MCF 10A (cell line): ENCODE measurements at regions not wholly inside any gene's neighbourhood (a gene's known extent, or its start where the extent isn't known, plus 50 kb on each side); places are given as distances from the start of the nearest gene placed in this dataset.

ENCODE experiments used
- BruUV-seq: library from RNA; stranded (reverse); fragments of 400-500 nt; replicated peaks from 2 replicates; lab custom pipeline; 2021; lab: Mats Ljungman, UMichigan
- CTCF ChIA-PET: fragments of 300-600 bp; sonication (Branson Sonifier 250); formaldehyde crosslinking; extraction: SDS; loops from one replicate; lab custom pipeline; 2021; ENCODE audit warnings: antibody characterized with exemption, inconsistent platforms; lab: Yijun Ruan, JAX
- POLR2A ChIA-PET: fragments of 300-600, 350-650 bp; sonication (Branson Sonifier 250); formaldehyde crosslinking; extraction: SDS; loops from one replicate; lab custom pipeline; 2020; ENCODE audit warnings: antibody characterized with exemption, inconsistent platforms; lab: Yijun Ruan, JAX
- DNase-seq: peaks from one replicate; pipeline ENCODE4 v3.0.0-alpha.2; 2018; ENCODE audit not compliant: unreplicated experiment
- H3K27ac Mint-ChIP-seq: one replicate; pipeline ENCODE4 v1.8.0; 2022; ENCODE audit warnings: mild to moderate bottlenecking, low read depth, mixed read lengths; ENCODE audit not compliant: unreplicated experiment
- H3K27me3 Mint-ChIP-seq: one replicate; pipeline ENCODE4 v1.8.0; 2022; ENCODE audit warnings: mixed read lengths; ENCODE audit not compliant: insufficient read depth, unreplicated experiment
- H3K36me3 Mint-ChIP-seq: one replicate; pipeline ENCODE4 v1.8.0; 2022; ENCODE audit warnings: mild to moderate bottlenecking, moderate library complexity, mixed read lengths; ENCODE audit not compliant: insufficient read depth, unreplicated experiment
- H3K4me1 Mint-ChIP-seq: one replicate; pipeline ENCODE4 v1.8.0; 2022; ENCODE audit warnings: mixed read lengths; ENCODE audit not compliant: insufficient read depth, unreplicated experiment
- H3K4me3 Mint-ChIP-seq: one replicate; pipeline ENCODE4 v1.8.0; 2022; ENCODE audit warnings: mild to moderate bottlenecking, moderate library complexity, mixed read lengths; ENCODE audit not compliant: unreplicated experiment
- H3K9me3 Mint-ChIP-seq: one replicate; pipeline ENCODE4 v1.8.0; 2022; ENCODE audit warnings: mixed read lengths; ENCODE audit not compliant: unreplicated experiment
- CTCF ChIP-seq: fragments of 200-600 bp; IDR thresholded peaks from one replicate; pipeline ENCODE4 v1.8.0; 2022; ENCODE audit warnings: antibody characterized with exemption, mild to moderate bottlenecking; ENCODE audit not compliant: unreplicated experiment
- intact Hi-C: fragments of 100-400 bp; cut with micrococcal nuclease; formaldehyde crosslinking; loops from 2 replicates; pipeline ENCODE4 v1.14.1; 2022

GRCh38 chr3:6447166-6447801 lies 413.6 kb upstream of the GRM7 start:
- ChIA-PET CTCF (no interaction called here), POLR2A (no interaction called here)
- intact Hi-C loops = no loop called here
- DNase-seq = no peak
- H3K27ac Mint-ChIP-seq = no peak overlapping the region
- no peaks in the 10 kb centered on the region for H3K27me3 Mint-ChIP-seq
- H3K4me1 Mint-ChIP-seq = peaks cover 11% of the 10 kb centered on the region
- no peaks in the 10 kb centered on the region for H3K9me3 Mint-ChIP-seq
- no peaks in the 10 kb centered on the region for H3K36me3 Mint-ChIP-seq
- H3K4me3 Mint-ChIP-seq = no peak overlapping the region
- TF ChIP-seq CTCF = no peak
- no TSS peak for BruUV-seq

DNA sequence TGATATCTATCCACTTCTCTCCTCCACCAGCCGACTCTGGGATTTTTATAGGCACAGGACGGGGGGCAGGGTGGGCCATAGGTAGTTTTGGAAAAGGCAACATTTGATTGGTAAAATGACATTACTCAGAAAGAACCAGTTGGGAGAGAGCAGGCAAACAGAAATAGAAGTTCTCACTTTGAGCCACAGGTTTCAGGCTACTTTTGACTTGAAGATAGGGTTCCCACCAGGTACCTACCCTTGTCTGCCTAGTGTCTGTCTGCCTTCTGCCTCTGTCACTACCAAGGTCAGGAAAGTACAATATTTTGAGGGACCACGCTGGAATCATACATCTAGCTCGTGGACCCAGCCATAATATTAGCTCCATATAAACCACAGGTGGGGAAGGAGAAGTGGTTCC lies 412.9 kb upstream of the GRM7 start:
- H3K4me3 Mint-ChIP-seq = no peak overlapping the region
- peaks cover 11% of the 10 kb centered on the region for H3K4me1 Mint-ChIP-seq
- BruUV-seq = no TSS peak
- no peaks in the 10 kb centered on the region for H3K27me3 Mint-ChIP-seq
- intact Hi-C loops = no loop called here
- H3K36me3 Mint-ChIP-seq = no peaks in the 10 kb centered on the region
- ChIA-PET CTCF (no interaction called here), POLR2A (no interaction called here)
- DNase-seq = no peak
- no peaks in the 10 kb centered on the region for H3K9me3 Mint-ChIP-seq
- no peak overlapping the region for H3K27ac Mint-ChIP-seq
- TF ChIP-seq CTCF = no peak

DNA sequence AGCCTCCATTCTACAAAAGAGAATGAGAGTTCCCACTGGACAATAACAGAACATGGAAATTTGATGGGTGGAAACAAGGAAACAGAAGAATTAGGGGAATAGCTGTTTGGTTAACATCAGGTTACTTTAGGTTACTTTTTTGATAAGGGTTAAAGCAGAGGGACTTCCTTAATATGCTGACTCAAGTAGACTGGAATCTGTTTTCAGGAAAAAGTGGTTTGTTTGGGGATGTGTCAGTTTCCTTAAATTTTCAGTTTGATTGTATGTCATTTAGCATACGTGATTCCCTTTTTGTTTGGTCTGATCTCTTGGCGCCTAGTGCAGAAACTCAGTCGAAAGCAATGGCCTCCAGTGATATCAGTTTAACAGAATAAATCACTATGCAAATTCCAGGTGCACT lies 411.8 kb upstream of the GRM7 start:
- no peak for TF ChIP-seq CTCF
- Mint-ChIP-seq H3K27ac (no peak overlapping the region), H3K9me3 (no peaks in the 10 kb centered on the region), H3K27me3 (no peaks in the 10 kb centered on the region), H3K36me3 (no peaks in the 10 kb centered on the region), H3K4me3 (no peak overlapping the region), H3K4me1 (peaks cover 11% of the 10 kb centered on the region)
- intact Hi-C loops = no loop called here
- ChIA-PET CTCF (no interaction called here), POLR2A (no interaction called here)
- no TSS peak for BruUV-seq
- DNase-seq = no peak

DNA sequence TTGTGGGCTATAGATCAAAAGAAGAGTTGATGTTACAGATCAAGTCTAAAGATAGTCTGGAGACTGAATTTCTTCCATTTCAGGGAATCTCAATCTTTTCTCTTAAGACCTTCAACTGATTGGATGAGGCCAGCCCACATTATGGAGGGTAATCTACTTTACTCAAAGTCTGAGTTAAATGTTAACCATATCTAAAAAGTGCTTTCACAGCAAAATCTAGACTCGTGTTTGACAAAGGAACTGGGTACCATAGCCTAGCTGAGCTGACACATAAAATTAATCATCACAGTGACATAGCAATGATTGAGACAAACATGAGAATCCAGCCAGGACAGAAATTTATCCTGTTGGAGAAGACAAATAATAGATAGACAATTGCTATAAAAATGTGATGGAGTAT lies 407.9 kb upstream of the GRM7 start:
- no peak for TF ChIP-seq CTCF
- DNase-seq = no peak
- peaks cover 7% of the 10 kb centered on the region for H3K4me1 Mint-ChIP-seq
- H3K9me3 Mint-ChIP-seq = no peaks in the 10 kb centered on the region
- H3K27me3 Mint-ChIP-seq = no peaks in the 10 kb centered on the region
- ChIA-PET POLR2A (no interaction called here), CTCF (no interaction called here)
- H3K27ac Mint-ChIP-seq = no peak overlapping the region
- no peak overlapping the region for H3K4me3 Mint-ChIP-seq
- no peaks in the 10 kb centered on the region for H3K36me3 Mint-ChIP-seq
- BruUV-seq = no TSS peak
- intact Hi-C loops = no loop called here
